ENCODE measurements at regions not wholly inside any gene's neighbourhood (a gene's known extent, or its start where the extent isn't known, plus 50 kb on each side); places are given as distances from the start of the nearest gene placed in this dataset.

- DNase-seq: no peak
Observed at GRCh38 chr10:69741252-69741651, 60.5 kb upstream of the COL13A1 start.

DNA sequence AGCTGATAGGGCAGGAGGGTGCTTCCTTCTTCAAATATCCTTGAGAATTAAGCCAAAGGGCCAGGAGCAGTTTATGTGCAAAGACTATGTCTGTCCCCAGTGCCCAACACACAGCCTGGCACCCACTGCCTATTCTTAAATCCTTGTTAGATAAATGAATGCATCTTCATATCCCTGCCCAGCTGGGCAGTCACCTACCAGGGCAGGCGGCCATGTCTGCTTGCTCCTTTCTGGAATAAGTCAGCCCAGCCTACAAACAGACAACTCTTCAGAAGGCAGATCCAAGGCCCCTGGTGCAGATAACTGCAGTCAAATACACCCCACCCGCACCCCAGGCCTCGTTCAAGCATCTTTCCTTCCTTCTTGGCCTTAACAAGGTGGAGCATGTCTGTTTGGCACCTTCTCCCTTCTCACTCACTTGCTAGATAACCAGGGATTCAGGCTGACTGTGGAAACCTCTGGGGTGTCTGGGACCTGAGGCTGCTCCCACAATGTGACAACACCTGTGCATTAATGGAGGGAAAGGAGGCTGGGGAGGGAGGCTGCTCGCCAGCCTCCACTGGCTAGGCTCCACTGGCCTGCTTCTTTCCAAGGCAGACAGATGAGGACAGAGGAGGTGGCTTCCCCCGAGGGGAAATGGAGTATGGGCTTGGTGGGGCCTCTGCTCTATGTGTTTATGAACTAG lies 59.9 kb upstream of the COL13A1 start:
- DNase-seq: no peak

- DNase-seq: no peak
Observed at GRCh38 chr10:69742356-69742695, 59.4 kb upstream of the COL13A1 start.

DNA sequence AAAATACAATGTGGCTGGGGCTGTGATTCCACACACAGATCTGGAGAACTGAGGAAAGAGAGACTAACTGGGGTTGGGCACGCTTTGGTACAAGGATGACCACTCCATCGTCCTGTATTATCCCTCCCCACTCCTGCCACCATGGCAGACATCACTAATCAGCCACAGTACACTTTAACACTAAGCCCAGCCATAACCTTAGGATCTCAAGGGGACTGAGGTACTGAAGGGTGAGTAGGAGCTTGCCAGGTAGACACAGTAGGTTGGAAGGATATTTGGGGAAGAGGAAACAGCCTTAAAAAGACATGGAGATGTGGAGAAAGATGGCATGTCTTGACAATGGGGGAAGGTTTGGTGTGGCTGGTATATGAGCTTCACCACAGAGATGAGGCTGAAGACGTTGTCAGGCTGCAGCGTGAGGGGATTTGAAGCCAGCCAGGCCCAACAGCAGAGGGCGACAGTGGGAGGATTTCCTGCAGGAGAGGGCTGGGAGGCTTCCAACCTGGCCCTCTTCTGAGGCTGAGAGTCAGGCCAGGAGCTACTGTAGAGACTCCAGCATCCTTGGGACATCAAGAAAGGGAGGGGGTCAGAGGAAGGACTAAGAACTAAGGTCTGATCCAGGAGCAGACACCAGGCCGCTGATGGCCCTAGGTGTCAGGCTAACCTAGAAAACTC lies 58.6 kb upstream of the COL13A1 start:
- DNase-seq: no peak

DNA sequence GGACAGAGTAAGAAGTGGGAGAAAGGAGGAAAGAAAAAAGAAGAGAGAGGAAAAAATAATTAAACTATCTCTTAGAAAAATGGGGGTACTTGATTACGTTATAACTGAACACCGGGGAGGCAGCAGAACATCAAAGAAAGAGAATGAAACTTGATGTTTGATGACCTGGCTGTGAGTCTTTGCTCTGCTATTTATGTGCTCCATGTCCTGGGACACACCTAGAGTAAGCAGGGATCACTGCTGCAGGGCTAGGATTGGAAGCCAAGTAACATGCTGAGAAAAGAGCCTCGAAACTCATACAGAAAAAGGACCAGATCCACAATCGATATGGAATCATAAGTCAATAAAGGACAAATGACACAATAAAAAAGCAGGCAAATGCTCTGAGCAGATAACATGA lies 56.7 kb upstream of the COL13A1 start:
- no peak for DNase-seq

- DNase-seq: no peak
Observed at GRCh38 chr10:69745698-69746097, 56.0 kb upstream of the COL13A1 start.

- DNase-seq: no peak
Observed at GRCh38 chr10:69747179-69747578, 54.5 kb upstream of the COL13A1 start.

DNA sequence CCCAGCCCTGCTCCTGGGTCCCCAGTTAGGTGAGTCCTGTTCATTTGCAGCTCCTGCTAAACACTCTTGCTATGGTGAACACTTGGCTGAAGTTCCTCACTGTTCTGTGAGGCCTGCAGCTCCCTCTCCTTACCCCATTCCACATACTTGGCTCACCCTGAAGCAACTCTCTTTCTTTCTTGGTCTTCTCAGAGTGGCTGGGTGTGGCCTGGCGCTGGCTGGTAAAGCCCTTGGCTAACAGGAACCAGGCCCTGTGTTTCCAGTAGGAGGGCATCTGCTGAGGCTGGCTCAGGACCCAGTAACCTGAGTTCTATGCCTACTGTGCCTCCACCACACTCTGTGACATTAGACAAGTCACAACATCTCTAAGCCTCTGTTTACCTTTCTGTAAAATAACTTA lies 53.1 kb upstream of the COL13A1 start:
- peak; percentile 12 for DNase-seq

- peak; percentile 31 for DNase-seq
Observed at GRCh38 chr10:69749178-69750010, 52.3 kb upstream of the COL13A1 start.

DNA sequence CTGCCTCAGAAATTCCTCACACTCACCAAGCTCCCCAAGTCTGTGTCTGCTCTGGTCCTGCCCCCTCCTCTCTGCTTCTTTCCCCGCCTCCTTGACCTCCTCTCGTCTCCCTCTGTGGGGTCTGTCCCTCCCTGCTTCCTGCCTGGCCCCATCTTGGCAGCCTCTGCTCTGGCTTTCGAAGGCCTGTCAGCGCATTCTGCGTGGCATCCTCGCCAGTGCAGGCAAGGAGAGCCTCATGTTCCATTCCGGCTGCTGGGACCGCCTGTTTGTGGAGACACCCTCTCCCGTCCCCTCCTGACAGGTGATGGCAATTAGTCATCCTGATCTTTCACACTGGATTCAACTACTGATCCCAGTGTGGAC lies 51.7 kb upstream of the COL13A1 start:
- no peak for DNase-seq

DNA sequence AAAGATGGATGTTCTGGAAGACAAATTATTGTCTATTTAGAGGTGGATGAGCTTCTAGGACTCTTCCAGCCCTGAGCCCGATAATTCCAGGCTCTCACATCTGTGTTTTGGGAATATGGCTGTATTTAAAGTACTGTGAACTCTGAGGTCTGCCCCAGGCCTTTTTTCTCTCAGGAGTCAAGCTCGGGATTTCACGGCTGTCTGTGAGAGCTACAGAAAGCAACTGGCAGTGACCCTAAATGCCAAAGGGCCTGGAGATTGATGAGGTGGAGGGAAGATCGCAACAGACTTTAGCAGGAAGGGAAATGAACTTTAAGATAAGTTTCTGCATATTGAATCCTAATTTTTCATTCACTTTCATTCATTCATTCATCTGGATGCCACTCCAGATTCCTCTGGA lies 51.0 kb upstream of the COL13A1 start:
- DNase-seq: no peak

GRCh38 chr10:69751214-69751613 lies 50.5 kb upstream of the COL13A1 start:
- DNase-seq: no peak

All from NCI-H226 (cell line).